Posterior cingulate gyrus (tissue), 11 donors: ENCODE measurements at regions not wholly inside any gene's neighbourhood (a gene's known extent, or its start where the extent isn't known, plus 50 kb on each side); places are given as distances from the start of the nearest gene placed in this dataset.

Experiments
- DNase-seq, 10 donors: peaks; one replicate each; pipeline versions ENCODE4 v3.0.0 to v3.0.0-alpha.2; 2020 to 2021; ENCODE audit warnings: mixed read lengths in 3 of 10
- intact Hi-C: fragments of 100-400 bp; cut with DNase I; formaldehyde crosslinking; loops from one replicate; pipeline ENCODE4 v1.15.1; 2023

DNA sequence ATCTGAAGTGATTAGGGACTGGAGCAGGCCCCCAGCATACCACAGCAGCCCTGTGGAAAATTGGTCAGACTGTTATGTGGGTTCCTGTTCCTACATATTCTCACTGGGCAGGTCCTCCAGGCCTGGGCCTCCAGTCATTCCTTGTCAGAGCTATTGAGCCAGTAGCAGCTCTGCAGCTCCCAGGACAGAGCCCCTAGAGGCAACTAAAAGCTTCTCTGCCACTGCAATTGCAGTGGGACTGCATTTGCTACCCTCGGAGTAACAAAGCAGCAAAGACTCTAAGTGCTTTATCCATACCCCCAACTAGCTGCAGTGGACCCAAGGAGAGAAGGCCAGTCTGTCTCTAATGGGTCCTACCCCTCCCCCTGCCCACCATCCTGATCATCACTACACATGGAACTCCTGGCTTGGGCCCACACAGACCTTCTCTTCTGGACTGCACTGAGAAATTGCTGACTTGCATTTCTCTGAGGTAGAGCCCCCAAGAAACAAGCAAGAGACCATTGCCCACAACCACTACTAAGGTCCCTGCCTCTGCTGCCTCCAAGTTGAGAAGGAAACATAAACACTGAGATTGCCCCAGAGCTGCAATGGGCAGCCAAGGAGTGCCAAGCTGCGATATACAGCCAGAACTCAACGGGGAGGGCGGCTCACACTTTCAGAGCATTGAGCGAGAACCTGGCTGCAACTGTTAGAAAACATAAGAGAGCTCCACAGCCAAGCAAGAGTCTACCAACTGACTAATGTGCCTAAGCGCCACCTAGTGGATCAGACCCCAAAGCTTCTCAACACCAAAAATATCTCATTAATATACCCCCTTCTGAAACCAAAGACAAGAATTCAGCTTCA is 738.7 kb upstream of the NDST4 start:
- DNase-seq, result peak in 5 of 10 donors; percentile 4 to 50 (median 25)
- intact Hi-C loops, result no loop called here

- peak in 1 of 10 donors; percentile 31 for DNase-seq
- intact Hi-C loops, result no loop called here
Observed at GRCh38 chr4:115850799-115851509, 737.5 kb upstream of the NDST4 start.

- intact Hi-C loops, result no loop called here
- no peak for DNase-seq
Observed at GRCh38 chr4:115844180-115844579, 730.8 kb upstream of the NDST4 start.

DNA sequence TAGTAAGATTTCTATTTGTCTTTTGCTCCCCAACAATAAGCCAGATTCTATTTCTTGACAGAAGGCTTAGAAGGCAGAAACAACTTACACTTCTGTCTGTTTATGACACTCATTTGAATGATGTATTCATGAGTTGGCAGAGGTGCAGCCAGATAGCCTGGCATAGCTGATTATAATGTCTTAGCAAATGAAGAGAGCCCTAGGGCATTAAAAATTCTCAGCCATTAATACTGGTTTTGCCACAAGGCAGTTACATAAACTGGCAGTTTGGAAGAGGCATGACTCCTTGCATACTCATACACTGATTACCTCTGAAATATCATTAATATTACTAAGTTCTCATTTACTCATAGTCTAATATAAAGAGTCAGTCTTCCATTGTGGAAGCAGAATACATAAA is 728.5 kb upstream of the NDST4 start:
- intact Hi-C loops, result no loop called here

DNA sequence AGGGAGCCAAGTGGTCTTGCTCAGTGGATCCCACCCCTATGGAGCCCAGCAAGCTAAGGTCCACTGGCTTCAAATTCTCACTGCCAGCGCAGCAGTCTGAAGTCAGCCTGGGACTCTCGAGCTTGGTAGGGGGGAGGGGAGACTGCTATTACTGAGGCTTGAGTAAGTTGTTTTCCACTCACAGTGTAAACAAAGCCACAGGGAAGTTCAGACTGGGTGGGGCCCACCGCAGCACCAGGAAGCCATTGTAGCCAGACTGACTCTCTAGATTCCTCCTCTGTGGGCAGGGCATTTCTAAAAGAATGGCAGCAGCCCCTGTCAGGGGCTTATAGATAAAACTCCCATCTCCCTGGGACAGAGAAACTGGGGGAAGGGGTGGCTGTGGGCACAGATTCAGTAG is 721.0 kb upstream of the NDST4 start:
- intact Hi-C loops, result no loop called here
- no peak for DNase-seq

More for the DNA sequence above, 728.5 kb upstream of the NDST4 start:
- DNase-seq, result no peak

DNA sequence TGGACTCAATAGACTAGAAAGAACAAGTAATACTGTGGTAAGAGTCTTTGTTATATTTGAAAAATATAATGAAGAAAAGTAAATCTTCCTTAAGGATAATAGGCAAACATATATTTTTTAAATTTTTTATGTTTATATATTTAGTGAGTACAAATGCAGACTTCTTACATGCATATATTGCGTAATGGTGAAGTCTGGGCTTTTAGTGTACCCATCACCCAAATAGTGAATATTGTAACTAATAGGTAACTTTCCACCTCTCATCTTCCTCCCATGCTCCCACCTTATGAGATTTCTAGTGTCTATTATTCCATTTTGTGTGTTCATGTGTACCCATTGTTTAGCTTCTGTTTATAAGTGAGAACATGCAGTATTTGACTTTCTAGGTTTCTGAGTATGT is 711.2 kb upstream of the NDST4 start:
- no peak for DNase-seq
- intact Hi-C loops, result no loop called here

GRCh38 chr4:115803825-115804224 is 690.4 kb upstream of the NDST4 start:
- intact Hi-C loops, result no loop called here
- DNase-seq, result no peak

DNA sequence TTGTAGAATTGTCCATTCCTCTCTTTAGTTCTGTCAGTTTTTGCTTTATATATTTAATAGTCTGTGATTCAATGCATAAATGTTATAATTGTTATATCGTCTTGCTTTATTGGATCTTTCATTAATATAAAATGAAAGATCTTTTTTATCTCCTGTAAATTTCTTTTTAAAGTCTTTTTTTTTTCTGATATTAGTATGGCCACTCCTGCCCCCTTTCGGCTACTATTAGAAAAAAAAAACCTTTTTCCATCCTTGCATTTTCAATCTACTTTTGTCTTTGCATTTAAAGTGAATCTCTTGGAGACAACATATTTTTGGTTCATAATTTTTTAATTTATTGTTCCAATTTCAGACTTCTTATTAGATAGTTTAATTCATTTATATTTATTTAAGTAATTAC is 677.4 kb upstream of the NDST4 start:
- DNase-seq, result no peak
- intact Hi-C loops, result no loop called here

DNA sequence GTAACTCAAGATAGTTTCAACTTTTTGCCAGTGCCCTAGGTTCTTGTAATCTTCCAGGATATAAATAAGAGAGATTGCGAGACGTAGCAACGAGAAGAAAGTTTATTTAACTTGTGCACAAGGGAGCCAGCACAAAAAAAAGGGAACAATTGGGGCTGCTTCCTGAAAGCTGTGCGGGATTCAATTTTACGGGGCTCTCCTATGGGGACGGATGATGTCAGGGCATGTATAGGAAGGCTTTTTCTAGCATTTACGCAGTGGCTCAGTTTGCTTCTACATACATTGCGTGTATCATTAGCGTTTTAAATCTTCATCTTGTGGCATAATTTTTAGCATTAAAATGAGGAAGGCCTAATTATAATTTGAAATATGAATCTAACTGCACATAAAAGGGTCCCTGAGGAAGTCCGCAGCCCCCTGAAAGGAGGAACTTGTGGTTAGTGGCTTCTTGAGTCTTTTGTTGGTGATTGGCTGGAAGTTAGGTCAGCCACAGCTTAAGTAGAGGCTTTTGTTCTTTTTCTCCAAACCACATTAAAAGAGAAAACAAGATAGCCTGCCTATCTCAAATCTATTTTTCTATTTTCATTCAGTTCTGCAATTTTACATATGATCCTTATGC is 668.2 kb upstream of the NDST4 start:
- DNase-seq, result no peak
- intact Hi-C loops, result no loop called here

- no peak for DNase-seq
- intact Hi-C loops, result no loop called here
Observed at GRCh38 chr4:115780835-115781234, 667.4 kb upstream of the NDST4 start.

- DNase-seq, result no peak
- intact Hi-C loops, result no loop called here
Observed at GRCh38 chr4:115780268-115780667, 666.8 kb upstream of the NDST4 start.

DNA sequence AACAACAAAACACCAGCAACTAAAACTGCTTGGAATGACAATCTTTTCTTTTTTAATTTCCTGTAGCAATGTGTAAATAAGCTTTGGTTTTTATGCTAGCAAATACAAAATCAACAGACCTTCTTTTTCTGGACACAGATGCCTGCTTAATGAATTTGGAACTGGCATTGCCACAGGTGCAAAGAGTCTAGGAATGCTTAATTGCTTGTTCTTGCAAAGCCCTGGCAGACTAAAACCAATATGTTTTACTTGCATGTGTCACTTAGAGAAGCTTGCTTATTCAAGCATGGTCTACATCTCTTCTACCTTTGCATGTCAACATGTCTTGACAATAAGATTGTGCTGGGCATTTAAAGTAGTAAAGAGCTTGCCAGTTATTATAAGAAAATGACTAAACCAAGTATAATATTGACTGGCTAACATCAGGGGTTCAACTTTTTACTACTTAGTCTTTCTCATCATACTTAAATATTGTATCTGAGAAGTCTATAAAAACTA is 656.7 kb upstream of the NDST4 start:
- intact Hi-C loops, result no loop called here

DNA sequence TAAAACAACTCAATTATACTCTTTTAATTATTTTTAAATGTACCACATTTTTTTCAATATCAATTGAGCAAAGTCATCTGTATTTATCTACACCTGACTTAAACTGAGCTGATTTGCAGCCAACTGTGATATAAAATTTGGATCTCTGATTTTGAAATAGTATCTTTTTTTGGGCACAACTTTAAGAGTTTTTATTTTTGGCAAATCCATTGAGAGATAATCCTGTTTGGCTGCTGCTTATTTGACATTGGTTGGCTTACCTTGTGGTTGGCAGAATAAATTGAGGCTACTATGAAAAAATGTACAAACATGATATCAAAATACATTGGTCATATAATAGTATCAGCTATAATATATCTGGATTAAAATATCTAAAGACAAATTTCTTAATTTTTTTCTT is 656.0 kb upstream of the NDST4 start:
- intact Hi-C loops, result no loop called here
- DNase-seq, result no peak

More for the DNA sequence above, 656.7 kb upstream of the NDST4 start:
- no peak for DNase-seq

- intact Hi-C loops, result no loop called here
- no peak for DNase-seq
Observed at GRCh38 chr4:115763051-115763450, 649.6 kb upstream of the NDST4 start.

- intact Hi-C loops, result no loop called here
- DNase-seq, result peak in 1 of 10 donors; percentile 30
Observed at GRCh38 chr4:115759231-115759630, 645.8 kb upstream of the NDST4 start.

DNA sequence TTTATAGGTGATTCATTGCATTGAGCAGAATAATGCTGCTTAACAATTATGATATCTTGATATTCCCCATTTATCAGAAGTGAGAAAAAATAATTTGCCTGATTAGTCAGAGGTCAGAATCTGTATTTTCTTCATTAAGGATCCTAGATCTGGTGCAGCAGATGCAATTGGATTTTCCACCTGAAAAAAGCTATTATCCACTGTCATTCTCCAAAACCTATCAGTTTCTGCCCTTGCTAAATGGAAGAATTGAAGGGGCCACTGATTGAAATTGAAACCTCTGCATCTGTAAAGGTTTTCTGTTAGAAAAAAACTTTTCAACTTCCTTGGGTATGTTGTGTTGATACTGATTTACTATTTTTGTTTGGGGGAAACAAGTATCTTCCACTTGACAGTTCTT is 636.0 kb upstream of the NDST4 start:
- intact Hi-C loops, result no loop called here
- DNase-seq, result no peak

DNA sequence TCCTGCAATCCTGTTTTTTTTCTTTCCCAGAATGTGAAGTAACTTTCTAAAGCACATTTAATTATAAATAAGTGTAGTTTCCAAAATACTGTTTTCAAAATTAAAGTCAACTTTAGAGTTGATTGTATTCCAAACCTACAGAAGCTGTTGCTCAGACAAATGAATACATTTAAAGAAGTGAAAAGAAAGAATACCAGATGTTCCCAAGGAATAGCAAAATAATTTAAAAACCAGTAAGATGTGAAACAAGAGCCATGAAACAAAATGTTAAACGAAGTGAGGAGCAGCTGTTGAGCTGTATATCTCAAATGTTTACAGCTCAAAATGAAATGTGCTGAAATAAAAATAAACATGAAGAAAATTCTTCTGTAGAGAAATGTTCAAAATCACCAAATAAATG is 627.4 kb upstream of the NDST4 start:
- intact Hi-C loops, result no loop called here
- no peak for DNase-seq

DNA sequence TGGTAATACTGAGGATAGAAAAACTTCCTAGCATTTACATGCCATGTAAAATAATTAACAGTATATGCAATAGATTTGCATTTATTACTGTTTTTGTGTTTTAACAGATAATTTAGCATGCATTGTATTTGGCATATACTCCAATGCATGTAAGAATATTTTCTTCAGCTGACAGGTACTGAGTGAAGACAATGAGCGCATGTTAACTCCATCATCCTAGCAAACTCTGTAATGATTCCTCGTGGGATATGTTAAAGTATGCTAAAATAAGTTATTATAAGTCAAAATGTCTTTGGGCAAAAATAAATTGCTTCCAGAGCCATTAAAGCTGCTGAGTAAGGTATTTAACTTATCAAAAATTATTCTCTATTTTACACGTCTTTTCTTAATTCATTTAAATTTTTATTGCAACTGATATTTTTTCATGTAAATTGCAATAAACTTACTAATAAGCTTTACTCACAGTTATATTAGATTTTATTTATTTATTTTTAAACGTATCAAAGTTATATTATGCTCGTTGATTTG is 616.4 kb upstream of the NDST4 start:
- DNase-seq, result no peak
- intact Hi-C loops, result no loop called here

DNA sequence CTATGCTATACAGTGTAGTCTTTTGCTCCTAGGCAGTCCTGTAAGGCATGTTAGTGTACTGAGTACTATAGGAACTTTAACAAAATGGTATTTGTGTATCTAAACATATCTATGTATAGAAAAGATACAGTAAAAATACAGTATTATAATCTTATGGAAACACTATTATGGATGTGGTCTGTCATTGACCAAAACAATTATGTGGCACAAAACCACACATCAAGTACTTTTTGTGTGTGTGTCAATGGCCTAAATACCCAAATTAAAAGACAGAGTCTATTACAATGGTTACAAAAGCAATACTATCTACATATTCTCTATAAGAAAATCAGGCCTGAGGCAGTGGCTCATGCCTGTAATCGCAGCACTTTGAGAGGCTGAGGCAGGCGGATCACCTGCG is 610.2 kb upstream of the NDST4 start:
- intact Hi-C loops, result no loop called here

DNA sequence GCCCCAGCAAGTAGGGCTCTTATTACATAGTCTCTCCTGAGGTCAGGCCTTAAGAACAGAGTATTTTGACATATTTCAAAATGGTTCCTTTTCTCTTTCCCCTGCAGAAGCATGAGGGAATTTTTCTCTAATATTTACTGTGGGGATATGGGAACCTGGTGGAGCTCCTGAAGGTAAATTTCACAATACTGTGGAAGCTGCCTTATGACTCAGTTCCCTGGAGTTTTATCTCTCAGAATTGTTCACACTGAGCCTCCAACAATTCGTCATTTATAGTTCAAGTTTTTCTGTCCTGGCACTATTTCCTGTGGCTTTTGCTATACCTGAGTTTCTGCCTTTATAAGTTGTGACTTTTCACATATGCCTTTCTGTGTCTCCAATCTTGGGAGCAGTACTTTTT is 607.2 kb upstream of the NDST4 start:
- intact Hi-C loops, result no loop called here
- DNase-seq, result no peak

More for the DNA sequence above, 610.2 kb upstream of the NDST4 start:
- DNase-seq, result no peak

- intact Hi-C loops, result no loop called here
- DNase-seq, result no peak
Observed at GRCh38 chr4:115711575-115711974, 598.2 kb upstream of the NDST4 start.
